HUDEP-2 (cell line): ENCODE measurements at regions not wholly inside any gene's neighbourhood (a gene's known extent, or its start where the extent isn't known, plus 50 kb on each side); places are given as distances from the start of the nearest gene placed in this dataset.

Experiments
- DNase-seq, 76 experiments: peaks; one replicate each; lab custom pipeline; 2025; ENCODE audit not compliant: unreplicated experiment in 76 of 76; lab: John Stamatoyannopoulos, UW

GRCh38 chr11:109251230-109251629 lies 170.8 kb upstream of the C11orf87 start:
- DNase-seq, result no peak

DNA sequence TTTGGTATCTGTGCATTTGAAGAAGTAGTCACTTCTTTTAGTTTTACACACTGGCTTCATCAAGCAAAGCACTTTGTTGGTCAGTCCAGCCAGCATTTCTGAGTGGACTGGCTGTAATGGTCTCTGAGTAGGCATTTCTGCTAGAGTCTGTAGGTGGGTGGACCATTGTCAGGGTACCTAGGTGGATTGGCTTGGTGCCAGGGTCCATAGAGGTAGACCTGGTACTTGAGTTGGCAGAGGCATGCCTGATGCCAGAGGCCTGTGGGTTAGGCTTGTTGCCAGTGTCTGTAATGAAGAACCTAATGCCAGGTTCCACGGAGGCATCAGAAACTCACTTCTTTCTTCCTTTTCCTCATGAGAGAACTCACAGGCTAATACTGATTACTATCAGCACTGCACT lies 157.9 kb upstream of the C11orf87 start:
- DNase-seq, result no peak

GRCh38 chr11:109267293-109268095 lies 154.5 kb upstream of the C11orf87 start:
- no peak for DNase-seq

GRCh38 chr11:109275931-109276330 lies 146.1 kb upstream of the C11orf87 start:
- no peak for DNase-seq

- no peak for DNase-seq
These were observed 136.5 kb upstream of the C11orf87 start for GRCh38 chr11:109285465-109285864.

DNA sequence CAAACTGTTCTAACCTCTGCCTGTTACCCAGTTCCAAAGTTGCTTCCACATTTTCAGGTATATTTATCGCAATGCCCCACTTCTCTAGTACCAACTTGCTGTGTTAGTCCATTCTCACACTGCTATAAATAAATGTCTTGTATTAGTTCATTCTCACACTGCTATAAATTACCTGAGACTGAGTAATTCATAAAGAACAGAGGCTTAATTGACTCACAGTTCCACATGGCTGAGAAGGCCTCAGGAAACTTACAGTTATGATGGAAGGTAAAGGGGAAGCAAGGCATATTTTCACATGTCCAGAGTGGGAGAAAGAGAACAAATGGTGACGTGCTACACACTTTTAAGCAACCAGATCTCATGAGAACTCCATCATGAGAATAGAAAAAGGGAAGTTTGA lies 130.4 kb upstream of the C11orf87 start:
- no peak for DNase-seq

GRCh38 chr11:109298865-109299264 lies 123.1 kb upstream of the C11orf87 start:
- no peak for DNase-seq

DNA sequence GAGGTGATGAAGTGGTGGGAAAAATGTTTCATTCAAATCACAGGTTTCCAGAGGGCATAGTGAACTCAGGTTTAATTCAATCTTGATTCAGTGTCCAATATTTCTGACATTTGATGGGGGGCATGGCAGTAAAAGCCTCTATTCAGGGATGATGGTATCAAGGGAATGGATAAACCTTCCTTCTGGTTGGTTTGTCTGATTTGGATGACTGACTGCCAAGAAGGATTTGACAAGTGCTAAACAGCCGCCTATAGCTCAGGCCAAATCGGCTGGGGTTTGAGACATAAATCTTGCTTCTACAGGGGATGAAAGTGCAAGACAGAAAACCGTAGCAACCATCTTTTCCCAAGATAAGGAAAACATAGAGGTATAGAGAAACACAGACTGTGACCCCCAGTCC lies 121.8 kb upstream of the C11orf87 start:
- DNase-seq, result no peak

GRCh38 chr11:109302591-109303334 lies 119.2 kb upstream of the C11orf87 start:
- no peak for DNase-seq

- no peak for DNase-seq
These were observed 118.6 kb upstream of the C11orf87 start for GRCh38 chr11:109303342-109303741.

- no peak for DNase-seq
These were observed 117.8 kb upstream of the C11orf87 start for GRCh38 chr11:109304159-109304558.

DNA sequence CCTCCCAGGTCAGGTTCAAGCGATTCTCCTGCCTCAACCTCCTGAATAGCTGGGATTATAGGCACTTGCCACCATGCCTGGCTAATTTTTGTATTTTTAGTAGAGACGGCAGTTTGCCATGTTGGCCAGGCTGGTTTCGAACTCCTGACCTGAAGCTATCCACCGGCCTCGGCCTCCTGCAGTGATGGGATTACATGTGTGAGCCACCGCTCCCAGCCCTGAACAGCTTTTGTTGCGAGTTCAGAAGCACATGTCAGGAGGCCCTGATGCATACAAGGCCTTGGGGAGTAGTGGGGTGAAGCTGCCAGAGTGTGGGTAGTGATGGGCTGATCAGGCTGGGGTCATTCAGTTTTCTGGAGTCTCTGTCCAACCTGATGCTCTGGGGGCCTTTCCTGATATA lies 117.0 kb upstream of the C11orf87 start:
- DNase-seq, result no peak

GRCh38 chr11:109306322-109306721 lies 115.7 kb upstream of the C11orf87 start:
- DNase-seq, result no peak

GRCh38 chr11:109307366-109307765 lies 114.6 kb upstream of the C11orf87 start:
- no peak for DNase-seq

- no peak for DNase-seq
These were observed 113.4 kb upstream of the C11orf87 start for GRCh38 chr11:109308551-109308950.

DNA sequence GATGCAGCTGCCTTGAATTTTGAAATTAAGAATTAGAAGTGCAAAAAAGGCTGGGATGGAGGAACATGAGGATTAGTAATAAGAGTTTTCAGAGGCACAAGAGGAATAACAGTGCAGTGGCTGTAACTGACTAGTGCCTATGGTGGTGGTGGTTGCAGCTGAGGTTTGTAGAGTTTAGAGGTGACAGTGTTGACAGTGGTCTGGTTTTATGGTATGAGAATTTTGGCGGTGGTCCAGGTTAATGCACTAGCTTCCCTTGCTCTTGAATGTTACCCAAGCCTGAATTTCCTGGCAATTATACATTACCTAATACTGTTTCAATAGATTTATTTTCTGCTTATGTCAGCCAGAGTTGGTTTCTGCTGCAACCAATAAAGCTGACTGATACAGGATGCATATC lies 112.8 kb upstream of the C11orf87 start:
- no peak for DNase-seq

- DNase-seq, result no peak
These were observed 104.3 kb upstream of the C11orf87 start for GRCh38 chr11:109317726-109318125.

DNA sequence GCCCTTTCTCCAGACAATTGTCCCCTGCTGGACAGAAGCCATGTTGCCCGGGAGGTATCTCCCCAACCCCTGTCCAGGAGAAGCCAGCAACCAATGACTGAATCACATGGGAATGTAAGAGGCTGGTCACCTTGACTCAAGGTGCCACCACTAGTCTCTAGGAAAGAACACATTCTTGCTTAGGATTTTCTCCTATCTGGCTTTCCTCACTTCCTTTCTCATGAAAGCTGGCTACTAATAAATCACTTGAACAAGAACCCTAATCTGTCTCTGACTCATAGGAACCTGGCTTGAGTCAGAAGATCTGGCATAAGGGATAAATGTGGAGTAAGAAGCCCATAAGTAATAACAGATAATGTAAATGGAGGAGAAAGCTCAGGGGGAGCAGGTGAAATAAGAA lies 101.4 kb upstream of the C11orf87 start:
- no peak for DNase-seq

DNA sequence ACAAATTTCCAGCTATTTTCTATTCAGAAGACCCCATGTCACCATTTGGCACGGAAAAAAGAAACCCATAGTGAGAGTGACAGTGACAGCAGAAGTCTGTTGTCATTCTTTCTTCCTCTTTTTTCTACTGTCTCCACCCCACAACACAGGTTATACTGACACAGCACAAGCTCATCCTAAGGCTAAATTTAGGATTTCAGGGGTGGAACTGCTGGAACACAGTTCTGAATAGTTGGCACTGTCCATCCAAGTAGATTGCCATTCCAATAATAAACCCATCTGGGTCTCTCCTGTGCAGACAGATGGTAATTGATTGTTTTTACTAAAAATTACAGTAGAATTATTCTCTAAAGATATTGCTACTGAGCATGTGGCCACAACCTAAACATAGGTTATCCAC lies 95.2 kb upstream of the C11orf87 start:
- DNase-seq, result no peak

- no peak for DNase-seq
These were observed 92.3 kb upstream of the C11orf87 start for GRCh38 chr11:109329716-109330115.

GRCh38 chr11:109338131-109338530 lies 83.9 kb upstream of the C11orf87 start:
- DNase-seq, result no peak

DNA sequence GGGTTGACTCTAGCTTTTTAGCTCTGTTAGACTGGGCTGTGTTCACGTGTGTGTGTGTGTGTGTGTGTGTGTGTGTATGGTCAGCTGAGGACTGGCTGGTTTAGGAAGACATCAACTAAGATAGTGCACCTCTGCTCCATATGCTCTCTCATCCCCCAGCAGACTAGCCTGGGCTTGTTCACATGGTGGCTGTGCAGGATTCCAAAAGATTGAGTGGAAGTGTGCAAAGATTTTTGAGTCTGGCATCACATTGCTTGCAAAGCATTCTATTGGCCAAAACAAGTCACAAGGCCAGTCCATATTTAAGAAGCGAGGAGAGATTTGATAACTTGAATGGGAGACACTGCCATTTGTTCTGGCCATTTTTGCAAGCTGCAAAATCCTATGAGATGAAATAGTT lies 79.7 kb upstream of the C11orf87 start:
- no peak for DNase-seq
